DOHH2 (cell line): ENCODE measurements at regions not wholly inside any gene's neighbourhood (a gene's known extent, or its start where the extent isn't known, plus 50 kb on each side); places are given as distances from the start of the nearest gene placed in this dataset.

ENCODE experiments used
- H3F3A ChIP-seq: fragments of 200-600 bp; sonication (generic), shearing (Covaris generic); 2 replicates; pipeline ENCODE4 v1.6.0; 2016; ENCODE audit warnings: antibody characterized with exemption, mild to moderate bottlenecking; ENCODE audit not compliant: control insufficient read depth, insufficient read depth
- H3K27ac ChIP-seq: fragments of 200-600 bp; sonication (generic); 2 replicates; pipeline ENCODE4 v1.5.1; 2014; ENCODE audit warnings: low read depth, mild to moderate bottlenecking, low read length, moderate library complexity
- H3K27me3 ChIP-seq: fragments of 200-600 bp; sonication (generic); 2 replicates; pipeline ENCODE4 v1.6.1; 2014; ENCODE audit warnings: mild to moderate bottlenecking, low read length, mixed read lengths; ENCODE audit not compliant: control insufficient read depth
- H3K36me3 ChIP-seq: fragments of 200-600 bp; sonication (generic); 2 replicates; pipeline ENCODE4 v1.6.1; 2014; ENCODE audit warnings: mild to moderate bottlenecking, low read length, moderate library complexity, mixed read lengths; ENCODE audit not compliant: control insufficient read depth
- H3K4me1 ChIP-seq: fragments of 200-600 bp; sonication (generic); 2 replicates; pipeline ENCODE4 v1.6.1; 2014; ENCODE audit warnings: mild to moderate bottlenecking, low read length, mixed read lengths; ENCODE audit not compliant: control insufficient read depth
- H3K4me2 ChIP-seq: fragments of 200-600 bp; sonication (generic); 2 replicates; pipeline ENCODE4 v1.6.0; 2014; ENCODE audit warnings: mild to moderate bottlenecking, low read length, moderate library complexity
- H3K4me3 ChIP-seq: fragments of 200-600 bp; sonication (generic); 2 replicates; pipeline ENCODE4 v1.5.1; 2014; ENCODE audit warnings: mild to moderate bottlenecking, low read length, mixed read lengths
- H3K79me2 ChIP-seq: fragments of 200-600 bp; sonication (generic); 2 replicates; pipeline ENCODE4 v1.6.1; 2014; ENCODE audit warnings: mild to moderate bottlenecking, low read length, mixed read lengths; ENCODE audit not compliant: control insufficient read depth
- H3K9me2 ChIP-seq: fragments of 200-600 bp; sonication (generic); replicated peaks from 2 replicates; pipeline ENCODE4 v1.6.1; 2014; ENCODE audit warnings: mild to moderate bottlenecking, low read length, mixed read lengths; ENCODE audit not compliant: control insufficient read depth
- H3K9me3 ChIP-seq: fragments of 200-600 bp; sonication (generic); 2 replicates; pipeline ENCODE4 v1.6.1; 2014; ENCODE audit warnings: antibody characterized with exemption, low read length, mixed read lengths; ENCODE audit not compliant: control insufficient read depth, insufficient read depth
- H4K20me1 ChIP-seq: fragments of 200-600 bp; sonication (generic); 2 replicates; pipeline ENCODE4 v1.6.0; 2014; ENCODE audit warnings: low read depth, mild to moderate bottlenecking, antibody characterized with exemption, low read length, moderate library complexity; ENCODE audit not compliant: control insufficient read depth, insufficient read depth
- EZH2phosphoT487 ChIP-seq: fragments of 200-600 bp; sonication (generic); IDR thresholded peaks from 2 replicates; pipeline ENCODE4 v1.6.1; 2017; ENCODE audit warnings: borderline replicate concordance, mild to moderate bottlenecking, antibody characterized with exemption, low read length, moderate library complexity, mixed read lengths
- TF ChIP-seq, protein P1 (sequence below): fragments of 200-600 bp; sonication (generic); IDR thresholded peaks from one replicate; pipeline ENCODE4 v1.5.1; 2014; ENCODE audit warnings: antibody characterized with exemption, mild to moderate bottlenecking, low read depth, low read length; ENCODE audit not compliant: poor library complexity, severe bottlenecking

DNA sequence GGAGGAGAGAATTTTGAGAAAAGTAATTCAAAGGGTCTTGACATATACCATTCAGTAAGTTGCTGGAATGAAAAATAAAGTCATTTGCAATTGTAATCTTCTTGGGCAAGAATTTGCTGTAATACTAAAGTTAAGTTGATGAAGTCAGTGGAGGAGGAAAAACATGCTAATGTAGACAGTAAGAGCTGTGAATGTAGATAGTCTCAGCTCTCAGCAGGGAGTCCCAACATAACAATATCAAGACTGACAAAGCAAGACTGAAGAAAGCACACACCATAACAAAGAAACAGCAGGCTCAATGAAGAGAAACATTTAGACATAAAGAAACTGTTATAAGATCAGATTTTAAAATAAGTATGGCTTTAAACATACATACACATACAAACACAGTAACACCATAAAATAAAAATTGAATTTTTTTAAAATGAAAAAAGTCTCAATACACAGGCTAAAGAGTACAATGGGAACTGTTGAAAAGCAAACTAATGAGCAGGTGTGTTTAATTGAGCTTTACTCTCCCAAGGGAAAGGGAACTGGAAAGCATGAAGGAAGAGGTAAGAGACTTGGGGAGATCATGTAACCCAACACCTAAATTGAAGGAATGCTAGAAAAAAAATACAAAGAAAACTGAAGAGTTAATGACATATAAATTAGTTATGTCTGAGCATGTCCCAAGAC lies 336.3 kb upstream of the NCAM2 start:
- Histone ChIP-seq H3K4me1 (no peaks in the 10 kb centered on the region), H3K27me3 (no peaks in the 10 kb centered on the region), H3K4me3 (no peak overlapping the region), H3K79me2 (no peaks in the 10 kb centered on the region), H3K27ac (no peak overlapping the region), H3K36me3 (no peaks in the 10 kb centered on the region), H3K9me3 (0 out of 2 replicates have a peak, but pooled peaks cover 3% of the 10 kb centered on the region), H3K9me2 (no peaks in the 10 kb centered on the region), H4K20me1 (no peaks in the 10 kb centered on the region), H3F3A (no peaks in the 10 kb centered on the region), H3K4me2 (no peak overlapping the region)
- TF ChIP-seq, protein P1, sequence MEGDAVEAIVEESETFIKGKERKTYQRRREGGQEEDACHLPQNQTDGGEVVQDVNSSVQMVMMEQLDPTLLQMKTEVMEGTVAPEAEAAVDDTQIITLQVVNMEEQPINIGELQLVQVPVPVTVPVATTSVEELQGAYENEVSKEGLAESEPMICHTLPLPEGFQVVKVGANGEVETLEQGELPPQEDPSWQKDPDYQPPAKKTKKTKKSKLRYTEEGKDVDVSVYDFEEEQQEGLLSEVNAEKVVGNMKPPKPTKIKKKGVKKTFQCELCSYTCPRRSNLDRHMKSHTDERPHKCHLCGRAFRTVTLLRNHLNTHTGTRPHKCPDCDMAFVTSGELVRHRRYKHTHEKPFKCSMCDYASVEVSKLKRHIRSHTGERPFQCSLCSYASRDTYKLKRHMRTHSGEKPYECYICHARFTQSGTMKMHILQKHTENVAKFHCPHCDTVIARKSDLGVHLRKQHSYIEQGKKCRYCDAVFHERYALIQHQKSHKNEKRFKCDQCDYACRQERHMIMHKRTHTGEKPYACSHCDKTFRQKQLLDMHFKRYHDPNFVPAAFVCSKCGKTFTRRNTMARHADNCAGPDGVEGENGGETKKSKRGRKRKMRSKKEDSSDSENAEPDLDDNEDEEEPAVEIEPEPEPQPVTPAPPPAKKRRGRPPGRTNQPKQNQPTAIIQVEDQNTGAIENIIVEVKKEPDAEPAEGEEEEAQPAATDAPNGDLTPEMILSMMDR, result no peak
- no peak for TF ChIP-seq EZH2phosphoT487

DNA sequence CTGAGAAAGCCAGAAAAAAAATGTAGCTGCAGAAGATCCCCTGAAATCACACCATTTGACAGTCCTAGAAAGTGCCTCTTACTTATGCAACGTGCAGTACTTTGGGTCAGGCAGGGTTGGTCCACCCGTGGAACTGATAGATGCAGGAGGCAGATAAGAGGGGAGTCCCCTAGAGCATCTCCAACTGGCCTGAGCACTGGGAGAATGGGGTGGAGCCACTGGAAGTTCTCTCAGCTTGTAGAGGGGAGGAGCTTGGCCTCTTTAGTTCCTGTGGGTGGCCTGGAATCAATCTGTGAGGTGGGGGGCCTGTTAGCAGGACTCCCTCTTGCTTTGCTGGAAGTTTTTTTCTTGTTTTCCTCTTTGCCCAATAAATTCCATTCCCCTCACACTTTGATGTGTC lies 335.7 kb upstream of the NCAM2 start:
- Histone ChIP-seq H3K9me3 (0 out of 2 replicates have a peak, but pooled peaks cover 3% of the 10 kb centered on the region), H3K4me2 (no peak overlapping the region), H4K20me1 (no peaks in the 10 kb centered on the region), H3F3A (no peaks in the 10 kb centered on the region), H3K9me2 (no peaks in the 10 kb centered on the region), H3K79me2 (no peaks in the 10 kb centered on the region), H3K27ac (no peak overlapping the region), H3K36me3 (no peaks in the 10 kb centered on the region), H3K4me3 (no peak overlapping the region), H3K4me1 (no peaks in the 10 kb centered on the region), H3K27me3 (no peaks in the 10 kb centered on the region)
- TF ChIP-seq, protein P1, result no peak
- TF ChIP-seq EZH2phosphoT487, result no peak

DNA sequence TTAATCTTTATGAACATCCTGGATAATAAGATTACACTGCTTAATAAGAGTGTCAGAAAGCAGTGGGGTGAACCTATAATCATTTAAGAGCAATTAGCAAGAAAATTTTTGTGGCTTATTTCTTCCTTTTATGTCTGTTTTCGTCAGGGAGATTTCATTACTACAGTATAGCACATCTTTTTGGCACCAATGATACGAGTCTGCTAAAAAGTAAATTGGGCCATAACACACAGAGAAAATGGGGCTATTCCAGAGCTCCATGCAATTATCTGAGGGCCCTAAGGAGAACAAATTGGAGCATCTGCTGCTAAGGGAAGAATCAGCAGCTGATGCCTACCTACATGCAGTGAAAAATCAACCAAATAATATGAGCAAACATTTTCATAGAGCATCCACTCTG lies 330.3 kb upstream of the NCAM2 start:
- Histone ChIP-seq H4K20me1 (no peaks in the 10 kb centered on the region), H3K27ac (no peak overlapping the region), H3K4me1 (no peaks in the 10 kb centered on the region), H3F3A (no peaks in the 10 kb centered on the region), H3K79me2 (no peaks in the 10 kb centered on the region), H3K9me2 (no peaks in the 10 kb centered on the region), H3K27me3 (no peaks in the 10 kb centered on the region), H3K4me3 (no peak overlapping the region), H3K36me3 (no peaks in the 10 kb centered on the region), H3K4me2 (no peak overlapping the region), H3K9me3 (peaks cover 9% of the 10 kb centered on the region; the same call in 1 of the 2 replicates)
- TF ChIP-seq EZH2phosphoT487, result no peak
- TF ChIP-seq, protein P1, result no peak
